Stimulated activated naive CD4-positive, alpha-beta T cell (primary cell): ENCODE measurements at regions not wholly inside any gene's neighbourhood (a gene's known extent, or its start where the extent isn't known, plus 50 kb on each side); places are given as distances from the start of the nearest gene placed in this dataset.
"Not testable (repeated sequence)": the region's sequence is repeated elsewhere in the genome, so short reads cannot be mapped to it uniquely, and the experiment has no call there.

ENCODE experiments used
- DNase-seq, 6 experiments: peaks; one replicate each; lab custom pipeline; 2025; lab: John Stamatoyannopoulos, UW

DNA sequence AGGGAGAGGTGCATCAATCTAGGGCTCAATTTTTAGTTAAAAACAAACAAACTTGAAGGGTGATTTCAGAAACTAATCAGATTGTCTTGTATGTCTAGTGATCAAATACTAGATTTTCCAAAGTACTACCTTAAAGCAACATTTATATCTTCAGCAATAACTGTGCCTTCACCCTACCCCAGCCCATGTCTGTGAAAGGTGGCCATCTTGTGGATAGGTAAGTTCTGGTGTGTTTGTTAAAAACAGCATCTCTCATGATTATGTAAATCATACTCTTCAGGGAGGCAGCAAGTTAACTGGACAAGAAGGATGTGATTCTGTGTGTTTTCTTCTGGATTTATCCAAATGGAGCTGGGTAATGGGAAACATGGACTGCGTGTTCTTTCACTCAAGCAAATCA is 81.4 kb upstream of the ACSL1 start:
- peak in 1 of 6 experiments; percentile 10 for DNase-seq

DNA sequence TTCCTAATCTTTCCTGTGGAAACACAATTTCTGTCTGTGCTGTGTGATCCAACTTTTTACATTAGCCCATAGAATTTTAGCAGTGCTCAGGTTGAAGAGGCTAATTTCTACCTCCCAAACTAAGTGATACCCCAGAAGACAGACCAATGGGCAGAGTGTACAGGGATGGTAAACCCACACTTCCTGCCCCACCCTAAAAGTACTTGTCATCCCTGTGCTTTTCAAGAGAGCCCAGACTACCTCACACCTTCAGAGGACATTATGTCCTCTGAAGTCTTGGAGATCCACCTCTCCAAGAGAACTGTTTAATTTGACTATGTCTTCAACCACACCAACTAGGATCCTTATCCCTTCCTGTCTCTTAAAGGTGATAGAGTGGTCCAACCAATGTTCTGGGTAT is 82.0 kb upstream of the ACSL1 start:
- DNase-seq = no peak

DNA sequence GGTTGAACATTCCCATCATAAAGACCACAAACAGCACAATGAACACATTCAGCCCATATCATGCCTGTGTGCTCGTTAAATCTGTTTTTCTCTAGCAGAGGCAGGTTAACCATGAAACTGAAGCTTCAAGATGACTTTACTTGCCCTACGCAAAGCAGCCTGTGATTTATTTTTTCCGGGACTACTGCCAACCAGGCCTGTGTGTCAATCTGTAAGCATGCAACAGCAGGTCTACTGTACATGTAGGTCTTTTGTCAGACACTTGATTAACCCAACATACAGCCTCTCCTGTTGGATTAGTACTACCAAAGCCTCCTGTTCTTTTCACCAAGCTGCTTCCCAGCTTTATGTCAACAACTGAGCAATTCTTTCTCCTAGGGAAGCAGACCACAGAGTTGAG is 85.5 kb upstream of the ACSL1 start:
- no peak for DNase-seq

DNA sequence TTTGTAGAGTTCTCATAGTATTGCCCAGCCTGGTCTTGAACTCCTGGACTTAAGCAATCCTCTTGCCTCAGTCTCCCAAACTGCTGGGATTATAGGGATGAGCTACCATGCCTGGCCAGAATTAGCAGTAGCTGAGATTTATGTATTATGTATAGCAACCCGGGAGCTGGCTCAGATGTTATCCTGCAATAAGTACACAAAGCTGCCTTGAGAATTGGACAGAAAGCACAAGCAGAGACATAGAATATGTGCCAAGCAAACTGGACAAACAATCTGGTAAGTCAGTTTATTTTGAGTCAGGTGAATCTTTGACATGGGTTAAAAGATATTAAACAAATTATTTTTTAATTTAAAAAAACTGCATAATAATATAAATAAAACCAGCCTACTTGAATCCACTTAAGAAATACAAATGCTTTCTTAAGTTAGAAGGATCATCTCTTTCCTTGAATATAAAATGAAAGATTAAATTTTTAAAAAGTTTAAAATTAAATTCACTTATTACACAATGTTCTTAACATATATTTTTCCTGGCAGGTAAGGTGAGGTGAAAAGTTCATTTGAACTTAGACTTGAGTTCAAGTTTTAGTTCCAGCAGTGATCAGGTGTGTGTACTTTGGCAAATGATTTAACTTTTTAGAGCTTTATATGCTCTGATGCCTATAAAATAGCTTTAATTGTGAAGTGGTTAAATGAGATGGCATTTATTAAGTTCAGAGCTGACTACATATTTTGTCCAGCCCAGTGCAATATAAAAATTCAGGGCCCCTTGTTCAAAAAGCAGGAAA is 87.8 kb upstream of the ACSL1 start:
- no peak for DNase-seq

DNA sequence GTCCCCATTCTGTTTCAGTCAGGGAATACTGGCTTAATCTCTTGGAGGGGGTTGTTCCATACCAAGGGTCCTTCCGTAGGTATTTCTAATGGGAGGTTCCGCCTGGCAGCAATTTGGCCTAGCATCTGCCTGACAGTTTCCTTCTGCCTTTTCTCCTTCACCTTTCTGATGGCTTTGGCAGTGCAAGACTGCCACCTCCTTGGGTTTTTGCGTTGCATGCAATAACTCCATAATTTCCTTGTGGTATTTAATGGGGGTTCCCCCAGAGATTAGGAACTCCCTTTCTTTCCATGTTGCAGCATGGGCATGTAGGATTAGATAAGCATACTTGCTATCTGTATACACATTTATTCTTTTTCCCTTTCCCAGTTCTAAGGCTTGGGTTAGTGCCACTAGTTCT is 93.0 kb upstream of the ACSL1 start:
- DNase-seq = not testable (repeated sequence)

DNA sequence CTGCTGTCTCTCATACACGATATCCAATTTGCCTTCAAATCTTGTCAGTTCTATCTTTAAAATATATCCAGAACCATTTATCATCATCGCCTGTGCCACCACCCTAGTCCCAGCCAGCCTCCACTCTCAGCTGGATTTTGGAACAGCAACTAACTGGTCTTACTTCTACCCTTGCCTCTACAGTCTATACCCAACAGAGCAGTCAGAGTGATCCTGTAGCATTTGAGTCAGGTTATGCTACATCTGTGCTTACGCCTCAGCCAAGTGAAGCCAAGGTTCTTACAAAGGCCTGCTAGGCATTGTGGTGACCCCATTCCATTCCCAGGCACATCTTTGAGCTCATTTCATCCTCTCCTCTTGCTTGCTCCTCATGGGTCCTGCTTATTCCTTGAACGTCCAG is 95.7 kb upstream of the ACSL1 start:
- DNase-seq = no peak

DNA sequence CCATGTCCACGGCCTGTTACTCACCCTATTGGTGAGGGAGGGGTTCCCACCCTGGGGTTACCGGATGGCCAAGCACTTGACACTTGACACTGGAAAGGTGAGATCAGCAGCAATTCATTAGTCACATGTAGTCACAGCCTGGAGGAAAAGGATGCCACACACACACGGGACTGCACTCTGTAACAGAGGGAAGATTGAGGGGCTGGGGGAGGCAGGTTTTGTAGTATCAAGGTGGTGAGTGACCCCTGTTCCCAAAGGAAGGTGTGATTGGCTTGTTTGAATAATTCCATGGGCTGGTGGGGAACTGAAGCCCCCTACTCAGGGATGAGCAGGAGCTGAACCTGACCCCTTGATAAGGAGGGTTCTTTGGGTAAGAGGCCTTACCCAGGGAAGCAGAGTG is 96.0 kb upstream of the HELT start:
- no peak for DNase-seq

DNA sequence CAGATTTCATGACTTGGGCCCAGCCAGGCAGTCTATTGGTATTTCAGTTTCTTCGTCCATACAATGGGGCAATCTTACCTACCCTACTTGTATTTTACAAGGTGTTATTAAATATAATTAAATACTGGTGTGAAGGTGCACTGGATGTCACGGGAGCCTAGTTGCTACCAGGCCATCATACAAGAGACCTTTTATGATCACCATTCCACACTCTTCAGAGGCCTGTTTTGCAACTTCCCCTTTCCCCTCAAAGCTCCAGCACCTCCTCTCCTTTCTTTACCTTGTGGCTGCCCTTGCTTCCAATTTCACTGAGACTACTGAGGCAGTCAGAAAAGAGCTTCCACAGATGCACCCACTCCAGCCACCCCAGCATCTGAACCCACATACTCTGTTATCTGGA is 93.8 kb upstream of the HELT start:
- DNase-seq = no peak

DNA sequence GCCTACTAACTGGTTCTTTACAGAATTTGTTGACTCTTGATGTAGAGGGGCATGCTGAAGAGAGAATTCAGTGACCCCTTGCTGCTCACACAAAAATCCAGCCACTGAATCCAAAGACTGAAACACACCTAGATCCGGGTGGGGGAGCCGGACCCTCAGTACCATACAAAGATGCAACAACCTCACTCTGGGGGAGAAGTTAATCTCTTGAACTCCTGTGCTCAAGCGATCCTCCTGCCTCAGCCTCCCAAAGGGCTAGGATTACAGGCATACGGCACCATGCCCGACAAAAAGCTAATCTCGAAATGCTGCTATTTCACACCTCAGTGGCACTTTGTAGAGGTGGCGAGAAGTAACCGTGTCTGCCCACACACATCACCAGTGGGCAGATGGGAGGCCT is 88.8 kb upstream of the HELT start:
- no peak for DNase-seq

DNA sequence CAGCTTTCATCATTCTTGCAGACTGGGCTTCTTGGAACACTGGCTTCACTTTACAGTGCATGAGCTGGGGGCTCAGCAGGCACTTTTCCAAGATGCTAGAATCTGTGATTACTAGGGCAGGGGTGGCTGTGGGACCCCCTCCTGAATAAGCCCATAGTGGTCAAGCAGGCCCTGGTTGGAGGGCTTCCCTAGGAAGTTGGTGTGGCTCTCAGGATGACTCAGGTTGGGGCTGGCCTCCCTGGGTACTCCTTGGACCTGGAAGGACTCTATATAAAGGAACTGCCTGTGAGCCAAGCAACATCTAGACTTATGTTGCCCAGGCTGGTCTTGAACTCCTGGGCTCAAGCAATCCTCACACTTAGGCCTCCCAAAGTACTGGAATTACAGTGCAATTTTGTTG is 88.3 kb upstream of the HELT start:
- no peak for DNase-seq

DNA sequence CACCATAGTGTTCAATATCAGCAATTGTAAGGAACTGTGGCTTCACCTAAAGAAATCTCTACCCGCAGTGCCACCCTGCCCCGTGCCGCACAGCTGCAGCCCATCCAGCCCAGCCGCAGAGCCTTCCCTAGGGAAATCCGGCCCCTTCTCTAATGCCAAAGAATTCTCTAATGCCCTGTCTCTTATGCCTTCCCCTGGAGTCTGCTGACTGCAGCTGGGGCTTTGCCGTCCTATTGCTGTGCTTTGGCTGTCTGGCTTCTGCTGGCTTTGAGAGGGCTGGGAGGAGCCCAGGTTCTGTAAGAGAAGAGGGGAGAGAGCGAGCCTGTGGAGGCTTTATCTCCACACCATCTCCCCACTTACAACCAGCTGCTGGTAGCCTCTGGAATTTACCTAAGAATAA is 85.9 kb upstream of the HELT start:
- no peak for DNase-seq

DNA sequence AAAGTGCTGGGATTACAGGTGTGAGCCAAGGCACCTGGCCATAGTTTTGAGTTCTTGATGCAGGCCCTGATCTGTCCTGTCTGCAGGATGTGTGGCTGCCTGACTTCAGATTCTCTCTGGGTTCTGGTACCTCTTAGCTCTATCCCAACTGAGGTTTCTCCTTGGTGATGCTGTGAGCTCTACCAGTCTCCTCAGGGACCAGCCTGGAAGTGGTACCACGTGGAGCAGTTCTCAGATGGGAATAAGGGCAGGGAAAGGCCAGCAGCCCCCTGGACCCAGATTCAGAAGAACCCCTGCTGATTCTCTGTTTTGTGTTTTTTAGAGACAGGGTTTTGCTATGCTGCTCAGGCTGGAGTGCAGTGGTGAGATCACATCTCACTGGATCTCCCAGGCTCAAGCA is 85.0 kb upstream of the HELT start:
- no peak for DNase-seq

DNA sequence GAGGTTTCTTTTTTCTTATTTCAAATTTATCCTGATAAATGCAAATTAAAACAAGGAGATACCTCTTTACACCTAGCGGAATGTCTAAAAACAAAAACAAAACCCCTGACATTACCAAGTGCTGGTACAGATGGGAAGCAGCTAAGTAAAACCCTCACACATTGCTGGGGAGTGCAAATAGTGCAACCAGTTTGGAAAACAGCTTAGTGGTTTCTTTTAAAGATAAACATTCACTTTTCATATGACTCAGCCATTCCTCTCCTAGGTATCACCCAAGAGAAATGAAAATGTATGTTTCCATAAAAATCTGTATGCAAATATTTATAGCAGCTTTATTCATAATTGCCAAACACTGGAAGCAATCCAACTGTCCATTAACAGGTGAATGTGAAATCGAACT is 84.1 kb upstream of the HELT start:
- no peak for DNase-seq

DNA sequence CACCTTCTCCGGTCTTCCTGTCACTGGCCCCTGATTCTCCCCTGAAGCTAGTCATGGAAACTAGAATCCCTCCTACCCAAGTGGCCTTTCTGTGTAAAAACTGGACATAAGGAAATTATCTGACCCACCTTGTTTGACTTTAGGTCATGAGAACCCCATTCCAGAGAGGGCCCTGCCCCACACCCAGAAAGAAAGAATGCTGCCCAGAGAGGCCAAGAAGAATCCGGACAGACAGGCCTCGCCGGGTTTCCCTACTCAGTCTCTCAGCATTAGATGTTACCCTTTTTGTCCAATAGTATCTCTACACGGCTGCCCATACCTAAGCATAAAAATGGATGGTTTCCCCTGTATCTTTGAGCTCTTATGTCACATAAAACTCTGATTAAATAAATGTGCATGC is 83.3 kb upstream of the HELT start:
- DNase-seq = no peak

DNA sequence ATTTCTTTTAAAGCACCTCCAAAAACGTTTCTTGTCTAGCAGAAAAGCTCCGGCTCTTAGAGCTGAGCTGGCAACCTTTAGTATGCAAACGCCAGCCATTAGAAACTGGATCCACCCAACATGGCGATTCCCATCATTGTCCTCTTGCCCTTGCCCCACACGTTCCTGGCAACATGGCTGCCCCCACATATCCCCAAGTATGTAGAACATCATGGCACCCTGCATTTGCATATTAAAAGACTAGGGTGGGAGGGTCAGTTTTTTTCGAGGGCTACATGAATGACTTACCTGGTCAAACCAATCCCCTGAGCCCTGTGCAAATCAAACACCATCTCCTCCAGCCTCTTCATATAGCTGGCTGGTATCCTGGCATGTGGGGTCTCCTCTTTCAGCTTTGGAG is 82.2 kb upstream of the HELT start:
- no peak for DNase-seq

DNA sequence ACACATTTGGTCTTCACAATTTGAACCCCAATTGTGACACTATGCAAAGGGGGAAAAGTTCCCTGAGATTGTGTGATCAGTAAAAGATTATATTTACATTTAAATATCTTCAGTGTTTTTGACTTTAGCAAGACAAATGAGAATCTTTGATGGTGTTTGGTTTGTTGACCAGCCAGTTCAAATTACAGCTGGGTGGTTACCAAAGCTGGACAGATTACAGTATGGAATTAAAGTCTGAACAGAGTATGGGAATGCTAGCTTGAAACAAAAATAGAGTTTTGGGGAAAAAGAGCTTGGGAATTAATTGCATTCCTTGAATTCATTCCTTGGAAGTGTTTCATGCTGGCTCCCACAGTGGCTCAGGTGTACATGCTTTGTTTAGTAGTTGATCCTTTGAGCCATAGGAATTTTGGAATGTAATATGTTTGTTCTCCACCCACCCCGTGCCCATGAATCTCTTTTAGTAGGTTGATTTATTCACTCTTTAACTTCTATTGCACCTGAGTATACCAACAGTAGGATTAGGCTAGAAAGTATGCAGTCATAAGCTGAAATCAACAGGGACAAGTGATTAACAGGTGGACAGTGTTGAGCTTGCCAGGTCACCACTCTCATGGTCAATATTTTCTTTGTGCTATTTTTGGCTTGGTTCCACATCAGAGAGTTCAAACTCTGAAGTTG is 81.1 kb upstream of the HELT start:
- no peak for DNase-seq

DNA sequence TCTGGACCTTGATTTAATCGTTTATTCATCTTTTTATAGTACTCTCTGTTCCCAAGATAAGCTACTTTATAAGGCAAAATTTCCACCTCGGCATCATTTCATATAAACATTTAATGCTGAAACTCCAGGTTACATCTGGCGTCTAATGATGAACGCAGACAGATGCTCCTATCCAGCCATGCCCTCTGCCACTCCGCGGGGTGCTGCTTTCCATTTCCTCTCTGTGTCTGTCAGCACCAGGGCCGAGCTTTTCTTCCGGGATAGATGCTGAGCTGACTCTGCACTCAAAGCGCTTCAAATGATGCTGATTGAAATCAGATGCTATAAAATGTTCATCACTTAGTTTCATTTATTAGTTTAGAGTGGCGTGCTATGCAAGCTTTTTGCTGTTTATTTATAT is 80.5 kb upstream of the HELT start:
- DNase-seq = no peak

DNA sequence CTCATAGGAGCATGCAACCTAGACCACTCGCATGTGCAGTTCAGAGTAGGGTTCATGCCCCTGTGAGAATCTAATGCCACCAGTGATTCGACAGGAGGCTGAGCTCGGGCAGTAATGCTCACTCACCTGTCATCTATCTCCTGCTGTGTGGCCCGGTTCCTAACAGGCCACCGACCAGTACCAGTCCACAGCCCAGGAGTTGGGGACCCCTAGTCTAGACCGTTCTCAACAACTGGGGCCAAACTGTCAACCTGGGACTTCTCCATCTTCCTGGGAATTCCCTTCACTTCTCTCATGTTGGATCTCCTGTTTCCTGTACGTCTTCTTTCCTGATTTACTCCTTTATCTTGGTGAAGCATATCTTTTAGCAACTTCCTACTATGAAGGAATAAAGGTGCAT is 79.4 kb upstream of the HELT start:
- no peak for DNase-seq

DNA sequence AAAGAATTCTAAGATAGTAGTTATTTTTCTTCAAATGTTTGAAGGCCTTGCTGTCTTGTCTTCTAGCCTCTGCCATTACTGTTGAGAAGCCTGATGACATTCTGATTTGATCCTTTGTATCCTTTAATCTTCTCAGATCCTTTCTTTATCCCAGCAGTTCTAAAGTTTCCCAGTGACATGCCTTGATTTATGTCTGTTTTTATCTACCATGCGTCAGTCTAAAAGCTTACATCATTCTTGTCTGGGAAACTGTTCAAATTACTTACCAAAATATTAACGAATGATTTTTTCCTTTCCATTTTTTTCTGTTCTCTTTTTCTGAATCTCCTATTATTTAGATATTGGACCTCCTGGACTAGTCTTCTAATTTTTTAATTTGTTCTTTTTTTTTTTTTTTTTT is 78.3 kb upstream of the HELT start:
- no peak for DNase-seq

DNA sequence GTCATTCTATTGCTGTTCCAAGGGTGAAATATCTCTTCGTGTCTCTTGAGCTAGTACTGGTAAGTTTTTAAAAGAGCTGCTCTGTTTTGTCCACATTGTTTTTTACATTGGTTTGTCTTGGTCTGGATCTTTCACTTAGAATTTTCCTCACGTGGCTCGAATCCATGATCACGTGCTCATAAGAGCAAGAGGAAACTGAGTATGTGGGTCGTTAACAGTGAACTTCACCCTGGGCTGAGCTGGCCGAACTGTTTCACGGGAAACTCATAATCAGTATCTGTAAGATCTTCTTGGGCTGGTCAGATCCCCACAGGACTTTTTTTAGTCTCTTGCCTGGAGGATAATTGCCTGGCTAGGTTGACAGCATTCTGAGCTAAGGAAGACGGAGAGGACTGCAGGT is 77.8 kb upstream of the HELT start:
- DNase-seq = no peak

DNA sequence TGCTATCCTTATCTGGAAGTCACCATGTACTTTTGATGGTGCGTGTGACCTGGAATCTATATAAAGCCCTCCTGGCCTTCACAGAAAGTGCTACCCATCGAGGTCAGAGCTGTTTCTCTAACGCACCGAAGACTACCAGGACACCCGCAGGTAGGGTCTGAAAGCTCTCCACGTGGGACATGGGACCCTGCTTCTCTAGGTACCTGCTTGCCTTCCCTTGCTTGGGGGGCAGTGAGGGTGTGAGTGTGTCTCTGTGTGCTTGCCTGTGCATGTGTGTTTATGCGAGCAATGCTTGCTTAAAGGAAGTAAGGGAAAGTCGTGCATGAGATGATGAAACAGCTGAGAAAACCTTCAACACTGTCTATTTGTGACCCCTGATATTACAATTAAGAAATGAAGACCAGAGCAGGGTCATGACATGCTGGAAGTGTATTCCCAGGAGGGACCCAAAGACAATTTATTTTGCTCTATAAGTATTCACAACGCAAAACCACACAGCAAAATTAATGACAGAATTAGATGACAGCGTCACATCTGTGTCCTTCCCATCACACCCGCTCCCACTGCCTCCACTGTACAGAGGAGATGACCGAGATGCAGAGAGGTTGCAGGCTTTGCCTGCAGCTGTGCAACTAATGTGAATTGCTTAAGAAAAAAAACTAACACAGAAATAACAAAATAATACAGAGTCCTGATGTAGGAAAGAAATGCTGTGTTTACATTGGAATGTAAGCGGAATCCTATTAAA is 76.4 kb upstream of the HELT start:
- DNase-seq = no peak

DNA sequence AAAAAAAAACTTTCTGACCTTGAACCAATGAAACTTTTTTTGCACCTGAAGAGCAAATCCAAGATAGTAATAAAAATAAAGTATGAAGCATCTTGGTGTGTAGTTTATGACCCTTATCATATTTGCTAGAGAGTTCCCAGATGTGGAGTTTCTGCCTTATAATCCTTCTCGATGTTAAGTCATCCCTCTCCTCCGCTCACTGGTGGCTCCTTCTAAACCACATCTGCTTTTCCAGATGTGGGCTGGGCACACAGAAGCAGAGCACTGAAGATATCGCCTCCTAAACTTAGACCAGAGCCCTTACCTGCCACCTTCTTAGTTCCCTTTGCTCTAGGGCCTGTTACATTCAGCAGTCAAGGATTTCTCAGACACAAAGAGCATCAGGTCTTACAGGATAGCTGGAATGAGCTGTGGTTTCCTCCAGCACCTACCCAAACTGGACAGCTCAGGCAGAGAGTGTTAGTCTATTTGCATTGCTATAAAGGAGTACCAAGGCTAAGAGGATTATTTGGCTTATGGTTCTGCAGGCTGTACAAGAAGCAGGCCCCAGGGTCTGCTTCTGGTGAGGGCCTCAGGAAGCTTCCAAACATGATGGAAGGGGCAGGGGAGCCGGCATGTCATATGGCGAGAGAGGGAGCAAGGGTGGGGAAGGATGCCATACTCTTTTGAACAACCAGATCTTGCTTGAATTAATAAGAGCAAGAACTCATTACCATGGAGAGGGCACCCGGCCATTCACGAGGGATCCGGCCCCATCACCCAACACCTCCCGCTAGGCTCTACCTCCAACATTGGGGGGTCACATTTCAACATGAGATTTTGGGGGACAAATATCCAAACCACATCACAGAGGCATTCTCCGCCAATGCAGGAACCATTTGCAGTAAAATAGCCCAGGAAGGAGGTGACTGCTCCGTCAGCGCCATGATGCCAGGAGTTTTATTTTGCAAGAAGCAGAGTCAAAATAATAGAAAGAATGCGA is 75.6 kb upstream of the HELT start:
- no peak for DNase-seq
